ENCODE measurements at regions not wholly inside any gene's neighbourhood (a gene's known extent, or its start where the extent isn't known, plus 50 kb on each side); places are given as distances from the start of the nearest gene placed in this dataset.

DNA sequence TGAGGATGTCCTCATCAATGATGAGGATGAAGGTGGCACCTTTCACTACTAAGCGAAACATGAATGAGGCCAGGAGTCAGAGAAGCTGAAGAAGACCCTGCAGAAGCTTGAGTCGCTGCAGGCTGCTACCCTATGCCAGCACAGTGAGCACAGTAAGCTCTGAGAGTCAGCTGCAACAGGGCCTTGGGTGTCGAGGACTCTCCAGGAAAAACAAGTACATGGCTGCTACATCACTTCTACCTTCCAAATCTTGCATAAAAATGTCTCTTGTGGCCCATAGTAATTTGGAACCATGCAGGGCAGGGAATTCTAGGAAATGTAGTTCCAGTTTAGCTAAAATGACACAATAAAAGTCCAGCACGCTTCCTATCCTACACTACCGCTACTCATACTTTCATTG lies 51.5 kb upstream of the KIRREL1 start:
- BruUV-seq (replicated peaks): no TSS peak
- no peak for DNase-seq
- peaks cover 5% of the 10 kb centered on the region for H3K27me3 Mint-ChIP-seq (ENCODE audit: insufficient read depth, unreplicated experiment)
- H3K27me3 ChIP-seq (replicated peaks; ENCODE audit: control insufficient read depth, insufficient read depth, low read length): no peaks in the 10 kb centered on the region
- H3K4me1 ChIP-seq: peaks cover 17% of the 10 kb centered on the region; the same call in 1 of the 2 replicates
- no peak overlapping the region for H3K4me3 Mint-ChIP-seq (ENCODE audit: unreplicated experiment)
- no peaks in the 10 kb centered on the region for H3K9me3 Mint-ChIP-seq (ENCODE audit: unreplicated experiment)
- H3K27ac Mint-ChIP-seq (ENCODE audit: unreplicated experiment): no peak overlapping the region
- H3K36me3 Mint-ChIP-seq (ENCODE audit: insufficient read depth, unreplicated experiment): no peaks in the 10 kb centered on the region
- intact Hi-C loops (cut with micrococcal nuclease; ENCODE audit: unreplicated experiment): loop anchor here (10.0 kb wide), 1 partner anchor 577 kb away; no protein-coding TSS in a partner anchor
- no peak overlapping the region for H3K4me3 ChIP-seq (ENCODE audit: low read depth, low read length)
- H3K4me1 Mint-ChIP-seq (ENCODE audit: low read depth, unreplicated experiment): peaks cover 6% of the 10 kb centered on the region
- ChIA-PET CTCF (interaction anchor here (1.5 kb wide), 1 partner anchor 64 kb away, joined by 4 read pairs; no protein-coding TSS in a partner anchor), POLR2A (no interaction called here)
- H3K9me3 ChIP-seq: no peaks in the 10 kb centered on the region
- no peaks in the 10 kb centered on the region for H3K36me3 ChIP-seq (ENCODE audit: control insufficient read depth, insufficient read depth, low read length)
- TF ChIP-seq, protein P1, sequence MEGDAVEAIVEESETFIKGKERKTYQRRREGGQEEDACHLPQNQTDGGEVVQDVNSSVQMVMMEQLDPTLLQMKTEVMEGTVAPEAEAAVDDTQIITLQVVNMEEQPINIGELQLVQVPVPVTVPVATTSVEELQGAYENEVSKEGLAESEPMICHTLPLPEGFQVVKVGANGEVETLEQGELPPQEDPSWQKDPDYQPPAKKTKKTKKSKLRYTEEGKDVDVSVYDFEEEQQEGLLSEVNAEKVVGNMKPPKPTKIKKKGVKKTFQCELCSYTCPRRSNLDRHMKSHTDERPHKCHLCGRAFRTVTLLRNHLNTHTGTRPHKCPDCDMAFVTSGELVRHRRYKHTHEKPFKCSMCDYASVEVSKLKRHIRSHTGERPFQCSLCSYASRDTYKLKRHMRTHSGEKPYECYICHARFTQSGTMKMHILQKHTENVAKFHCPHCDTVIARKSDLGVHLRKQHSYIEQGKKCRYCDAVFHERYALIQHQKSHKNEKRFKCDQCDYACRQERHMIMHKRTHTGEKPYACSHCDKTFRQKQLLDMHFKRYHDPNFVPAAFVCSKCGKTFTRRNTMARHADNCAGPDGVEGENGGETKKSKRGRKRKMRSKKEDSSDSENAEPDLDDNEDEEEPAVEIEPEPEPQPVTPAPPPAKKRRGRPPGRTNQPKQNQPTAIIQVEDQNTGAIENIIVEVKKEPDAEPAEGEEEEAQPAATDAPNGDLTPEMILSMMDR (IDR thresholded peaks at IDR 0.05; ENCODE audit: insufficient read depth in 1 of 2, low read depth in 1 of 2, low read length in 1 of 2, severe bottlenecking in 1 of 2, unreplicated experiment in 1 of 2): no peak

Measured in Caco-2 (cell line).